Right renal pelvis (tissue), 4 donors: ENCODE measurements at regions not wholly inside any gene's neighbourhood (a gene's known extent, or its start where the extent isn't known, plus 50 kb on each side); places are given as distances from the start of the nearest gene placed in this dataset.
A peak's percentile ranks its signal among the peaks of the same experiment; 100 is the strongest.
"Not testable (repeated sequence)": the region's sequence is repeated elsewhere in the genome, so short reads cannot be mapped to it uniquely, and the experiment has no call there.

Experiments
- DNase-seq, 4 donors: peaks; one replicate each; pipeline ENCODE4 v3.0.0-alpha.2; 2013; ENCODE audit warnings: low read depth in 4 of 4, low spot score in 3 of 4, missing footprints in 1 of 4

GRCh38 chr6:76862936-76863335 lies 600.4 kb downstream of the HTR1B start:
- no peak for DNase-seq

- no peak for DNase-seq
Measured at GRCh38 chr6:76861403-76861802, 601.9 kb downstream of the HTR1B start.

- no peak for DNase-seq
Measured at GRCh38 chr6:76856065-76856464, 607.2 kb downstream of the HTR1B start.

- no peak for DNase-seq
Measured at GRCh38 chr6:76852776-76853175, 610.5 kb downstream of the HTR1B start.

- peak in 1 of 4 donors; percentile 17 for DNase-seq
Measured at GRCh38 chr6:76849274-76849970, 613.9 kb downstream of the HTR1B start.

GRCh38 chr6:76843054-76843822 lies 620.1 kb downstream of the HTR1B start:
- no peak for DNase-seq

- no peak for DNase-seq
Measured at GRCh38 chr6:76840865-76841264, 622.4 kb downstream of the HTR1B start.

- DNase-seq = no peak
Measured at GRCh38 chr6:76840041-76840745, 623.1 kb downstream of the HTR1B start.

GRCh38 chr6:76839505-76839904 lies 623.8 kb downstream of the HTR1B start:
- DNase-seq = no peak

GRCh38 chr6:76837564-76837963 lies 625.7 kb downstream of the HTR1B start:
- DNase-seq = no peak

- DNase-seq = no peak
Measured at GRCh38 chr6:76835695-76836094, 627.6 kb downstream of the HTR1B start.

GRCh38 chr6:76835293-76835692 lies 628.0 kb downstream of the HTR1B start:
- DNase-seq = no peak

GRCh38 chr6:76834399-76834798 lies 628.9 kb downstream of the HTR1B start:
- DNase-seq = no peak

GRCh38 chr6:76831299-76831698 lies 632.0 kb downstream of the HTR1B start:
- no peak for DNase-seq

GRCh38 chr6:76823578-76823977 lies 639.7 kb downstream of the HTR1B start:
- DNase-seq = not testable (repeated sequence)

- no peak for DNase-seq
Measured at GRCh38 chr6:76818451-76818850, 644.8 kb downstream of the HTR1B start.

GRCh38 chr6:76817429-76817828 lies 645.9 kb downstream of the HTR1B start:
- DNase-seq = no peak

GRCh38 chr6:76814496-76815458 lies 648.5 kb downstream of the HTR1B start:
- DNase-seq = no peak

- no peak for DNase-seq
Measured at GRCh38 chr6:76810286-76810685, 653.0 kb downstream of the HTR1B start.

- no peak for DNase-seq
Measured at GRCh38 chr6:76803038-76803580, 660.2 kb downstream of the HTR1B start.
